HG03378 (cell line): ENCODE measurements at regions not wholly inside any gene's neighbourhood (a gene's known extent, or its start where the extent isn't known, plus 50 kb on each side); places are given as distances from the start of the nearest gene placed in this dataset.

Experiments used
- ATAC-seq: cut with Tn5 transposase; IDR thresholded peaks from one replicate; pipeline ENCODE4 v1.9.1; 2021; ENCODE audit warnings: mild to moderate bottlenecking, moderate library complexity; ENCODE audit not compliant: unreplicated experiment

- ATAC-seq = no peak
Observed at GRCh38 chr3:24830230-24831152, 335.8 kb upstream of the THRB start.

GRCh38 chr3:24831221-24831620 is 336.6 kb upstream of the THRB start:
- no peak for ATAC-seq

DNA sequence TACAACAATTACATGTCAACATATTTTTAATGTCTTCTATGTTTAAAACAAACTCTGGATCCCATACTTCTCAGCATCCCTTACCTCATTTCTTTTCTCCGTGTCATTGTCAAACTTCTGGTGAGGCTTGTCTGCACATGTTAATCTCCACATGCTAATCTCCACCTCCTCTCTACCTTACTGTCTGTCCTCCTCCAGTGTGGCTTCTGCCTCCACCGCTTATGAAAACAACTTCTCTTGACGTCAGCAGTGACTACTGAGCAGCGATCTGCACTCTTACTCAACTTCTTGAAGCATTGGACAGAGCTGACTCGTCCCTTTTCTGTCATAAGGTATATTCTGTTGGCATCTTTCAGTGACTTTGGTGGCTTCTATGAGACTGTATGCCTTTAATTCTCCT is 338.2 kb upstream of the THRB start:
- ATAC-seq = no peak

DNA sequence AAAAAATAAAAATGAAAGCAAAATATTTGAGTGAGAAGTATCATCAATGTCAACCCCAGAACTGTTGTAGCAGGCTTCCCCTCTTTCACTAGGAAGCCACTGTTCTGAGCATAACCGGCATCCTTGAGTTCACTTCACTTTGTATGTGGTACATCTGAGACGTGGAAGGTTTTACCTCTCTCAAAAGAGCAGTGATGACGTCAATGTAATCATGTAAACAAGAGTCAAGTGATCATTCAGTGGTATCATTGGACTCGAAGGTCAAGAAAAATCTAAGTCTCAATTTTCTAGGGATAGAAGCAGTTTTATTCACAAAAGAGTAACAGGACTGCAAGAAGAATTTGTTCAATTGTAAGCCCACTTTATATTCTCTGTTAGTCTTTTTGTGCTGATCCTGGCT is 339.8 kb upstream of the THRB start:
- ATAC-seq = no peak

- no peak for ATAC-seq
Observed at GRCh38 chr3:24835510-24835909, 340.9 kb upstream of the THRB start.

DNA sequence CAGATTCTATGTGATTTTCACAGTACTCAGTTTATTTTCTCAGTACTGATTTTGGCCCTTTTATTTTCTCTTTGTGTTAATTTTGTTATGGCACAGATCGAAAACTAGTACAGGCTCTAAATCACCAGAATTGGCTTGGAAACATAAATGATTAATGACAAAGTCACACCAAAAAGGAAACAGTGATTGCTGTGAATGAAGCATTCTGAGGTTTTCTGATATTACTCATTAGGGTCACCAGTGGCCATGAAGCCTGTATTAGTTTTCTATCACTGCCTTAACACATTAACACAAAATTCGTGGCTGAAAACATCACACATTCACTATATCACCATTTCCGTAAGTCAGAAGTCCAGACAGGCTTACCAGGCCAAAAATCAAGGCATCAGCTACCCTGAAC is 343.0 kb upstream of the THRB start:
- ATAC-seq = no peak

GRCh38 chr3:24838533-24838932 is 343.9 kb upstream of the THRB start:
- no peak for ATAC-seq

GRCh38 chr3:24843955-24844354 is 349.3 kb upstream of the THRB start:
- no peak for ATAC-seq

DNA sequence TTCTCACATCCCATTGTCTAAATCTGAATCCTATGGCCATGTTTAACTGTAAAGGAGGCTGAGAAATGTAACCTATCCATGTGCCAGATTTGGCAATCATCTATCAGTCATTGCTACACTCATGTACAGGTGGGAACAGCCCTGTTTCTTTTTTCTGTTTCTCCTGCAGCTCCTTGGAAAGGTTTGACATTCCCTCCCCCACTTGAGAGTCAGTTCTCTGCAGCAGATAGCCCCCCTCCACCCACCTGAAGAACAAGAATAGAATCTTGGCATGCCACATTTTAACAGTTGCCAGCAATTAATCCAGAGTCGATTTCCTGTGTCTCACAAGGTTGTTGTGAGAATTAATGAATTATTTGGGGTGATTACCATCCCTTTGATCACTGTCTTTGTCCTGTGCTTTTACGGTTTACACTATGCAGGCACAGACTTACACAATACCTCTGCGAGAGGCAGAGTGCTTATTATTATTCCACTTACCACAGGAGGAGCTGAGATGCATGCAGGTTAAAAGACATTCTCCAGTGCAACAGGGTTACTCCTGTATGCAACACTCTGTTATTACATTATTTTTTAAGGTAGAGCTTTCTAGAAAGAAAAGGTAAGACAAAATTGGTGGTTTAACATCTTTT is 351.0 kb upstream of the THRB start:
- ATAC-seq = no peak

GRCh38 chr3:24846286-24846860 is 351.7 kb upstream of the THRB start:
- no peak for ATAC-seq

DNA sequence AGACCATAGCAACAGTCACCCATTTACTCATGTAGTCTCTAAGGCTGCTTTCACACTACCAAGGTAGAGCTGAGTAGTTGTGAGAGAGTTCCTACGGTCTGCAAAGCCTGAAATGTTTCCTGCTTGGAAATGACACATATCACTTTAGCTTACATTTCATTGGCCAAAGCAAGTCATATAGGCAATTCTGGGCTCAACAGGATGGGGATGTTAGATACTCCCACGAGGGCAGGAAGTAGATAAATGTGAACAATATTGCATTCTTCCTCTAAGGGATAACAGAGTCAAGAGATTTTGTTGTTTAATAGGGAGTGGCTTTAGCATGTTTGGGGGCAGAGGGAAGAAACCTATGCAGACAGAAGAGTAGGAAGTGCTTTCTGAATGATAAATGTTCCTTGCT is 355.6 kb upstream of the THRB start:
- ATAC-seq = no peak

DNA sequence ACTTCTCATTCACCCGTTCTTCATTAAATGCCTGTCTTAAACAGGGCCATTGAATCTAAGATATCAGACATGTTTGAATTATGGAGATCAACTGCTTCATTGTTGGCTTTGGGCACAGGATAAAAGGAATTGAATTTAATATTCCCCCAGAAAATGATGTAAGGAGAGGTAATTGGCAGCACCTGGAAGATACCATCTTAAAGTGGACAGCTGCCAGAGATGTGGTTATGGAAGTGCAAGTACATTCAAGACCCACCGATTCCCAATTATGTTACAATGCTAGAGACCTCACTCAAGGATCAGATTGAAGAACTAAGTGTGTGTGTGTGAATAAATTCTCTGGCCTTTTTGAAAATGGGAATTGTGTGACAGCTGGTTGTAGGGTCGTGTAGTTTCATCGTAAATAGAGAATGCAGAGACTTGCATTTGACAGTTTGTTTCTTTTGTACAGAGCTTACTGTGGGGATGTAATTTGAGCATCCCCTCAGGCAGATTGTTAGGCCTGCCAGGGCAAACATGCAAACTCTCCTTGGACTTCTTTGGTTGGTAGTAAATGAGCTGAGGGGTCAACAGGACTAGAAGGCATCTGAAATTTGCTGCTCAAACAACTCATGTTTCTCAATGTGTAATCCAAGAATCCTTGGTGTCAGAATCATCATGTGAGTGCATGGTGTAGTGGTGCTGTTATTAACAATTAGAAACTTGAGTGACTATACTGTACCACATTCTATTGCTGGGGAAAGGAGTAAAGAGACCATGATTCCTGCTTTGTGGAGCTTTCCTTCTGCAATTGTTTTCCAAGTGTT is 359.2 kb upstream of the THRB start:
- no peak for ATAC-seq

DNA sequence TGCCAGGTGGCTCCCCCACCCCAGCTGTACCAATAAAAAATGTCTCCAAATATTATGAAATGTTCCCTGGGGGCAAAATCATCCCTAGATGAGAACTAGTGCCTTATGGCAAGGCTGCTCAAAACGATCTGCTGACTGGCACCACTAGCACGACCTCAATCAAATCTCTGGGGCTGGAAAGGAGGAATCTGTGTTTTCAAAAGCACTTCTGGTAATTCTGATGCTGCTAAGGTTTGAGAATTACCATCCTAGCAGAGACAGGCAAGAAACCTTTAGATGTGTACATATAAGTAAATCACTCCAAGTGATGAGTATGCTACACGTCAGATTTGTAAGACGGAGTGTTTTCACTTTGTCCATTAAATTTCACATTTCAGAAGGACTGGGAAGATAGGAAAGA is 360.1 kb upstream of the THRB start:
- ATAC-seq = no peak

DNA sequence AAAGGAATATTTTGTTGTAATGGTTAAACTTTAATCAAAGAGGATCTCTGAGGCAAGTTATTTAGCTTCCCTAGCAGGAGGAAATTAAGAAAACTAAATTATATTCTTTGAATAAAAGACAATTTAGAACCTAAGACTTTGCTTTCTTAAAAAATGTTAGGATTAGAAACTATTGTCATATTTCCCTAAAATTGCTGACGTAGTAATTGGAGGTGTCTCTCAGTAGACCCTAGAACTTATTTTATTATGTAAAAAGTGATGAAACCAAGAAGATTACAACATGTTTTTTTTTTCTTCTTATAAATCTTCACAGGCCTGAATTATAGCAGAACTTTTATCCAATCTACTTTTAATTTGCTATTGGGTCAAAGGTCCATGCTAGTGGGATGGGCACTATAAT is 363.3 kb upstream of the THRB start:
- ATAC-seq = no peak

DNA sequence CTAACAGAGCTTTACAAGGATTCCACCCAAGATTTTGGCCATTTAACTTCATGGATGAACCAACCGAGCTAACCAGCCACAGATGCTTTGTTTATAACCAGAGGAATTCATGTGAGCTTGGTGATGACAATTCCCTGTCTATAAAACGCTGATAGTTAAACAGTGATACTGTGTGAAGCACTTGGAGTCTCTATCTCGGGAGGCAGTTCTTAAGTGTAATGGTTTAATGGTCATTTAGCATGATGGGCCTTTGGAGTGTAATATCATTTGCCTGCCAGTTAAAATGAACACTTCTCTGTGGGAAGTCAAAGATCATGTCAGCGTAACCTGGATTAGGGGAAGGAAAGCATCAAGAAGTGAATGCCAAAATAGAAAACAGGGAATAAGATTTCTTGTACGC is 368.6 kb upstream of the THRB start:
- no peak for ATAC-seq

DNA sequence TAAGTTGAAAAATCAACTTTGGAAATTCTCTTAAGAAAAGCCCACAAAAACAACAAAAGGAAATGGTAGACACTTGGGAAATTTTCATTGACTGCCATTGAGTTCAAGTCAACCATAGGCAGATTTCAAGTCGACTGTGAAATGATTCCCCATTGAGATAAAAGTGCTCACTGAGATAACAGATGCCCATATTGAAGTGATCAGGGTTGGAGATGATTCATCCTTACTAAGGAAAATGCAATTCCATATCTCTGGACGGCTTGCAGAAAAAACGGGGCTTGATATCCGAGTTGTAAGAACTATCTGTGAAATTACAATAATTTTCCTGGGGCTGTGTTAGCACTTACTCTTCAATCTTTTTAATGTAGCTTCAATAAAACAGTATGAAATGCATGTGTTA is 373.1 kb upstream of the THRB start:
- ATAC-seq = no peak

GRCh38 chr3:24881239-24881638 is 386.6 kb upstream of the THRB start:
- no peak for ATAC-seq

- ATAC-seq = no peak
Observed at GRCh38 chr3:24886501-24886900, 391.9 kb upstream of the THRB start.

DNA sequence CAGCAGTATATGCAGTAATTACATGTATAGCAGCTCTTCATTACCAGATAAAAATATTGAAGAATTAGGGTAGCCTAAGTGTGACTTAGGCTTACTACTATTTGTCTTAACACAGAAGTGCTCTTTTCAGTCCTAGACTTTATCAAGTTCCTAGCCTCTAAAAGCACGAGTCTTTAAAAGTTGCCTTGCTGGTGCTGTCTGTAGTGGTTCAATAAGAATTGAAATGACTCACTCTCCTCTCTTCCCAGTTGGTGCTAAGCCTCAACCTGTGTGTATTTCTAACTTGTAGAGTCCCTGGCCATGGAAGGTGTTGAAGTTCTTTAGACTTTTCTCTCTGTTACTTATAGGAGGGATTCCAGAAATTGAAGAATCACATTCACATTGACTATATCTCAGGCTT is 395.4 kb upstream of the THRB start:
- ATAC-seq = no peak

DNA sequence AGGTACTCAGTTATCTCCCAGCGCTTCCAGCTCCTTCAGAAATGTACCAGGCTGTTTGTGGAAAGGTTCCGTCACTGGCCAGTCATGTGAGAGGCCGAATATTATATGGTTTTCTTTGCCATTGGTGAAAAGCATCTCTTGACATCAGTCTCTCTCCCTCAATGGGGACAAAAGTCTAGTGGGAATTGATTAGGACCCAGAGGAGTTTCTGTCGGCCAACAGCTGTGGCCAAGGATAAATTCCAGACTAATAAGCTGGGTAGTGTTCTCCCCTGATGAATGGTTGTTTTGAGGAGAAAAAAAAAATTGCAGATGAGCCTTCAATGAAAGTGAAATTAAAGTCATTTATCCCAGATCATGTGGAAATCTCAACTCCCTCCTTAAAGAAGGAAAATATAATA is 404.7 kb upstream of the THRB start:
- ATAC-seq = no peak

- ATAC-seq = no peak
Observed at GRCh38 chr3:24899901-24900603, 405.4 kb upstream of the THRB start.
